ENCODE measurements at regions not wholly inside any gene's neighbourhood (a gene's known extent, or its start where the extent isn't known, plus 50 kb on each side); places are given as distances from the start of the nearest gene placed in this dataset.
"Not testable (repeated sequence)": the region's sequence is repeated elsewhere in the genome, so short reads cannot be mapped to it uniquely, and the experiment has no call there.

- DNase-seq; in situ Hi-C loops (cut with MboI; ENCODE audit: low pct_unique_long_range_greater_than_20kb, low sequenced_read_pairs): not testable (repeated sequence)
Measured at GRCh38 chr16:65549689-65550088, 427.8 kb upstream of the CDH11 start.

GRCh38 chr16:65548470-65548869 lies 426.6 kb upstream of the CDH11 start:
- in situ Hi-C loops (cut with MboI; ENCODE audit: low pct_unique_long_range_greater_than_20kb, low sequenced_read_pairs): no loop called here
- no peak for DNase-seq

- no peak for DNase-seq
- in situ Hi-C loops (cut with MboI; ENCODE audit: low pct_unique_long_range_greater_than_20kb, low sequenced_read_pairs): no loop called here
Measured at GRCh38 chr16:65547772-65548446, 426.0 kb upstream of the CDH11 start.

- in situ Hi-C loops (cut with MboI; ENCODE audit: low pct_unique_long_range_greater_than_20kb, low sequenced_read_pairs): no loop called here
- DNase-seq: no peak
Measured at GRCh38 chr16:65546353-65546791, 424.5 kb upstream of the CDH11 start.

GRCh38 chr16:65545413-65545956 lies 423.6 kb upstream of the CDH11 start:
- no peak for DNase-seq
- in situ Hi-C loops (cut with MboI; ENCODE audit: low pct_unique_long_range_greater_than_20kb, low sequenced_read_pairs): no loop called here

- in situ Hi-C loops (cut with MboI; ENCODE audit: low pct_unique_long_range_greater_than_20kb, low sequenced_read_pairs): no loop called here
- DNase-seq: no peak
Measured at GRCh38 chr16:65543781-65544740, 422.2 kb upstream of the CDH11 start.

- DNase-seq: no peak
- in situ Hi-C loops (cut with MboI; ENCODE audit: low pct_unique_long_range_greater_than_20kb, low sequenced_read_pairs): no loop called here
Measured at GRCh38 chr16:65541646-65542045, 419.8 kb upstream of the CDH11 start.

GRCh38 chr16:65540901-65541300 lies 419.0 kb upstream of the CDH11 start:
- in situ Hi-C loops (cut with MboI; ENCODE audit: low pct_unique_long_range_greater_than_20kb, low sequenced_read_pairs): no loop called here

GRCh38 chr16:65538976-65539375 lies 417.1 kb upstream of the CDH11 start:
- in situ Hi-C loops (cut with MboI; ENCODE audit: low pct_unique_long_range_greater_than_20kb, low sequenced_read_pairs): no loop called here
- no peak for DNase-seq

More at GRCh38 chr16:65540901-65541300, 419.0 kb upstream of the CDH11 start:
- DNase-seq: no peak

- no peak for DNase-seq
- in situ Hi-C loops (cut with MboI; ENCODE audit: low pct_unique_long_range_greater_than_20kb, low sequenced_read_pairs): no loop called here
Measured at GRCh38 chr16:65537336-65537735, 415.5 kb upstream of the CDH11 start.

- in situ Hi-C loops (cut with MboI; ENCODE audit: low pct_unique_long_range_greater_than_20kb, low sequenced_read_pairs): no loop called here
Measured at GRCh38 chr16:65534121-65534528, 412.3 kb upstream of the CDH11 start.

GRCh38 chr16:65532846-65533245 lies 411.0 kb upstream of the CDH11 start:
- DNase-seq: no peak
- in situ Hi-C loops (cut with MboI; ENCODE audit: low pct_unique_long_range_greater_than_20kb, low sequenced_read_pairs): no loop called here

More at GRCh38 chr16:65534121-65534528, 412.3 kb upstream of the CDH11 start:
- no peak for DNase-seq

- DNase-seq: no peak
- in situ Hi-C loops (cut with MboI; ENCODE audit: low pct_unique_long_range_greater_than_20kb, low sequenced_read_pairs): no loop called here
Measured at GRCh38 chr16:65532258-65532657, 410.4 kb upstream of the CDH11 start.

GRCh38 chr16:65531475-65531874 lies 409.6 kb upstream of the CDH11 start:
- DNase-seq: no peak
- in situ Hi-C loops (cut with MboI; ENCODE audit: low pct_unique_long_range_greater_than_20kb, low sequenced_read_pairs): no loop called here

- in situ Hi-C loops (cut with MboI; ENCODE audit: low pct_unique_long_range_greater_than_20kb, low sequenced_read_pairs): no loop called here
- DNase-seq: no peak
Measured at GRCh38 chr16:65525707-65526106, 403.8 kb upstream of the CDH11 start.

GRCh38 chr16:65524997-65525396 lies 403.1 kb upstream of the CDH11 start:
- in situ Hi-C loops (cut with MboI; ENCODE audit: low pct_unique_long_range_greater_than_20kb, low sequenced_read_pairs): no loop called here
- no peak for DNase-seq

- no peak for DNase-seq
- in situ Hi-C loops (cut with MboI; ENCODE audit: low pct_unique_long_range_greater_than_20kb, low sequenced_read_pairs): no loop called here
Measured at GRCh38 chr16:65524231-65524630, 402.4 kb upstream of the CDH11 start.

- in situ Hi-C loops (cut with MboI; ENCODE audit: low pct_unique_long_range_greater_than_20kb, low sequenced_read_pairs): no loop called here
- DNase-seq: no peak
Measured at GRCh38 chr16:65523283-65523944, 401.6 kb upstream of the CDH11 start.

- DNase-seq: no peak
- in situ Hi-C loops (cut with MboI; ENCODE audit: low pct_unique_long_range_greater_than_20kb, low sequenced_read_pairs): no loop called here
Measured at GRCh38 chr16:65522412-65522811, 400.5 kb upstream of the CDH11 start.
